Activated B cell treated with CpG ODN at 0.5 μM for 24 hours (primary cell): ENCODE measurements at regions not wholly inside any gene's neighbourhood (a gene's known extent, or its start where the extent isn't known, plus 50 kb on each side); places are given as distances from the start of the nearest gene placed in this dataset.

Source experiments
- ATAC-seq: fragments of 200-7000 bp; cut with Tn5 transposase; one replicate; pipeline ENCODE4 v1.10.0; 2021; ENCODE audit warnings: low read depth, mild to moderate bottlenecking, moderate library complexity
- CTCF ChIA-PET: fragments of 350-600 bp; sonication (Branson Sonifier 250); formaldehyde crosslinking; loops from one replicate; lab custom pipeline; 2021; ENCODE audit warnings: antibody characterized with exemption; lab: Charles Lee
- POLR2A ChIA-PET: fragments of 350-600 bp; sonication (Branson Sonifier 250); formaldehyde crosslinking; loops from one replicate; lab custom pipeline; 2021; ENCODE audit warnings: antibody characterized with exemption; lab: Charles Lee
- DNase-seq: peaks from one replicate; pipeline ENCODE4 v3.0.0; 2022
- H3K27ac Mint-ChIP-seq: one replicate; pipeline ENCODE4 v1.8.0; 2020; ENCODE audit warnings: mixed read lengths
- H3K27me3 Mint-ChIP-seq: one replicate; pipeline ENCODE4 v1.8.0; 2021; ENCODE audit warnings: mixed read lengths
- H3K36me3 Mint-ChIP-seq: one replicate; pipeline ENCODE4 v1.8.0; 2021; ENCODE audit warnings: low read depth, mixed read lengths
- H3K4me1 Mint-ChIP-seq: one replicate; pipeline ENCODE4 v1.8.0; 2021; ENCODE audit warnings: mixed read lengths
- H3K4me3 Mint-ChIP-seq: one replicate; pipeline ENCODE4 v1.8.0; 2020; ENCODE audit warnings: mild to moderate bottlenecking, mixed read lengths
- H3K9me3 Mint-ChIP-seq: one replicate; pipeline ENCODE4 v1.8.0; 2020; ENCODE audit warnings: mixed read lengths
- intact Hi-C: fragments of 100-400 bp; cut with micrococcal nuclease; formaldehyde crosslinking; loops from one replicate; pipeline ENCODE4 v1.15.1; 2024
- TF ChIP-seq, protein P1 (sequence below): fragments of 200-600 bp; IDR thresholded peaks from one replicate; pipeline ENCODE4 v1.8.0; 2022; ENCODE audit warnings: antibody characterized with exemption, mild to moderate bottlenecking

GRCh38 chr22:47284360-47284759, 521.9 kb downstream of the TBC1D22A start:
- H3K9me3 Mint-ChIP-seq: no peaks in the 10 kb centered on the region
- no peak overlapping the region for H3K27ac Mint-ChIP-seq
- no peaks in the 10 kb centered on the region for H3K36me3 Mint-ChIP-seq
- CTCF ChIA-PET: no interaction called here
- no peak overlapping the region for H3K4me3 Mint-ChIP-seq
- POLR2A ChIA-PET: no interaction called here
- no peak for ATAC-seq
- H3K4me1 Mint-ChIP-seq: no peaks in the 10 kb centered on the region
- intact Hi-C loops: no loop called here
- no peak for DNase-seq
- TF ChIP-seq, protein P1, sequence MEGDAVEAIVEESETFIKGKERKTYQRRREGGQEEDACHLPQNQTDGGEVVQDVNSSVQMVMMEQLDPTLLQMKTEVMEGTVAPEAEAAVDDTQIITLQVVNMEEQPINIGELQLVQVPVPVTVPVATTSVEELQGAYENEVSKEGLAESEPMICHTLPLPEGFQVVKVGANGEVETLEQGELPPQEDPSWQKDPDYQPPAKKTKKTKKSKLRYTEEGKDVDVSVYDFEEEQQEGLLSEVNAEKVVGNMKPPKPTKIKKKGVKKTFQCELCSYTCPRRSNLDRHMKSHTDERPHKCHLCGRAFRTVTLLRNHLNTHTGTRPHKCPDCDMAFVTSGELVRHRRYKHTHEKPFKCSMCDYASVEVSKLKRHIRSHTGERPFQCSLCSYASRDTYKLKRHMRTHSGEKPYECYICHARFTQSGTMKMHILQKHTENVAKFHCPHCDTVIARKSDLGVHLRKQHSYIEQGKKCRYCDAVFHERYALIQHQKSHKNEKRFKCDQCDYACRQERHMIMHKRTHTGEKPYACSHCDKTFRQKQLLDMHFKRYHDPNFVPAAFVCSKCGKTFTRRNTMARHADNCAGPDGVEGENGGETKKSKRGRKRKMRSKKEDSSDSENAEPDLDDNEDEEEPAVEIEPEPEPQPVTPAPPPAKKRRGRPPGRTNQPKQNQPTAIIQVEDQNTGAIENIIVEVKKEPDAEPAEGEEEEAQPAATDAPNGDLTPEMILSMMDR: no peak
- H3K27me3 Mint-ChIP-seq: no peaks in the 10 kb centered on the region

GRCh38 chr22:47283616-47284270, 521.3 kb downstream of the TBC1D22A start:
- no peak overlapping the region for H3K4me3 Mint-ChIP-seq
- intact Hi-C loops: no loop called here
- no peaks in the 10 kb centered on the region for H3K27me3 Mint-ChIP-seq
- ChIA-PET POLR2A (no interaction called here), CTCF (interaction anchor here (0.6 kb wide), 1 partner anchor 15 kb away, joined by 3 read pairs; no protein-coding TSS in a partner anchor)
- no peak for ATAC-seq
- TF ChIP-seq, protein P1: no peak
- H3K27ac Mint-ChIP-seq: no peak overlapping the region
- no peaks in the 10 kb centered on the region for H3K9me3 Mint-ChIP-seq
- H3K4me1 Mint-ChIP-seq: no peaks in the 10 kb centered on the region
- no peak for DNase-seq
- no peaks in the 10 kb centered on the region for H3K36me3 Mint-ChIP-seq

GRCh38 chr22:47282851-47283250, 520.4 kb downstream of the TBC1D22A start:
- no peak overlapping the region for H3K4me3 Mint-ChIP-seq
- no peak overlapping the region for H3K27ac Mint-ChIP-seq
- CTCF ChIA-PET: interaction anchor here (0.6 kb wide), 1 partner anchor 16 kb away, joined by 3 read pairs; no protein-coding TSS in a partner anchor
- TF ChIP-seq, protein P1: no peak
- no peaks in the 10 kb centered on the region for H3K4me1 Mint-ChIP-seq
- no peaks in the 10 kb centered on the region for H3K27me3 Mint-ChIP-seq
- no peak for DNase-seq
- POLR2A ChIA-PET: no interaction called here
- no peak for ATAC-seq
- intact Hi-C loops: no loop called here
- H3K9me3 Mint-ChIP-seq: no peaks in the 10 kb centered on the region
- H3K36me3 Mint-ChIP-seq: no peaks in the 10 kb centered on the region

GRCh38 chr22:47282366-47282765, 519.9 kb downstream of the TBC1D22A start:
- Mint-ChIP-seq H3K27ac (no peak overlapping the region), H3K36me3 (no peaks in the 10 kb centered on the region), H3K4me1 (no peaks in the 10 kb centered on the region), H3K4me3 (no peak overlapping the region), H3K27me3 (no peaks in the 10 kb centered on the region), H3K9me3 (no peaks in the 10 kb centered on the region)
- no peak for ATAC-seq
- no peak for DNase-seq
- POLR2A ChIA-PET: no interaction called here
- TF ChIP-seq, protein P1: no peak
- CTCF ChIA-PET: no interaction called here
- intact Hi-C loops: no loop called here

GRCh38 chr22:47281126-47282106, 519.0 kb downstream of the TBC1D22A start:
- Mint-ChIP-seq H3K36me3 (no peaks in the 10 kb centered on the region), H3K4me1 (no peaks in the 10 kb centered on the region), H3K9me3 (no peaks in the 10 kb centered on the region), H3K27ac (no peak overlapping the region), H3K27me3 (no peaks in the 10 kb centered on the region), H3K4me3 (no peak overlapping the region)
- TF ChIP-seq, protein P1: no peak
- DNase-seq (no peak), ATAC-seq (no peak)
- ChIA-PET CTCF (no interaction called here), POLR2A (no interaction called here)
- intact Hi-C loops: no loop called here
